PC-9 (cell line): ENCODE measurements at regions not wholly inside any gene's neighbourhood (a gene's known extent, or its start where the extent isn't known, plus 50 kb on each side); places are given as distances from the start of the nearest gene placed in this dataset.

Source experiments
- EZH2 ChIP-seq: fragments of 200-600 bp; sonication (generic); IDR thresholded peaks from 2 replicates; pipeline ENCODE4 v1.8.0; 2017; ENCODE audit warnings: antibody characterized with exemption, low read depth
- TF ChIP-seq, protein P1 (sequence below): fragments of 200-600 bp; sonication (generic); conservative IDR thresholded peaks from 2 replicates; pipeline ENCODE4 v1.6.1; 2017; ENCODE audit warnings: mixed run types, antibody characterized with exemption, mild to moderate bottlenecking, moderate library complexity

- TF ChIP-seq, protein P1, sequence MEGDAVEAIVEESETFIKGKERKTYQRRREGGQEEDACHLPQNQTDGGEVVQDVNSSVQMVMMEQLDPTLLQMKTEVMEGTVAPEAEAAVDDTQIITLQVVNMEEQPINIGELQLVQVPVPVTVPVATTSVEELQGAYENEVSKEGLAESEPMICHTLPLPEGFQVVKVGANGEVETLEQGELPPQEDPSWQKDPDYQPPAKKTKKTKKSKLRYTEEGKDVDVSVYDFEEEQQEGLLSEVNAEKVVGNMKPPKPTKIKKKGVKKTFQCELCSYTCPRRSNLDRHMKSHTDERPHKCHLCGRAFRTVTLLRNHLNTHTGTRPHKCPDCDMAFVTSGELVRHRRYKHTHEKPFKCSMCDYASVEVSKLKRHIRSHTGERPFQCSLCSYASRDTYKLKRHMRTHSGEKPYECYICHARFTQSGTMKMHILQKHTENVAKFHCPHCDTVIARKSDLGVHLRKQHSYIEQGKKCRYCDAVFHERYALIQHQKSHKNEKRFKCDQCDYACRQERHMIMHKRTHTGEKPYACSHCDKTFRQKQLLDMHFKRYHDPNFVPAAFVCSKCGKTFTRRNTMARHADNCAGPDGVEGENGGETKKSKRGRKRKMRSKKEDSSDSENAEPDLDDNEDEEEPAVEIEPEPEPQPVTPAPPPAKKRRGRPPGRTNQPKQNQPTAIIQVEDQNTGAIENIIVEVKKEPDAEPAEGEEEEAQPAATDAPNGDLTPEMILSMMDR, result no peak
- no peak for TF ChIP-seq EZH2
Measured at GRCh38 chr6:22067122-22067521, 229.7 kb downstream of the PRL start.
